ENCODE measurements at regions not wholly inside any gene's neighbourhood (a gene's known extent, or its start where the extent isn't known, plus 50 kb on each side); places are given as distances from the start of the nearest gene placed in this dataset.

GRCh38 chr11:90542092-90542491 is 319.2 kb upstream of the CHORDC1 start:
- TF ChIP-seq TAF1 (IDR thresholded peaks at IDR 0.05; ENCODE audit: low read depth) (no peak), FOXM1 (IDR thresholded peaks at IDR 0.05; ENCODE audit: borderline replicate concordance, low read depth) (no peak), NFIC (IDR thresholded peaks at IDR 0.05) (no peak), YY1 (IDR thresholded peaks at IDR 0.05; ENCODE audit: low read depth) (no peak), TEAD4 (IDR thresholded peaks at IDR 0.05) (no peak), REST (IDR thresholded peaks at IDR 0.05; ENCODE audit: low read depth) (no peak), TCF12 (IDR thresholded peaks at IDR 0.05; ENCODE audit: low read depth) (no peak)

Measured in Ishikawa (cell line).